Nephron progenitor cell (in vitro differentiated cells): ENCODE measurements at regions not wholly inside any gene's neighbourhood (a gene's known extent, or its start where the extent isn't known, plus 50 kb on each side); places are given as distances from the start of the nearest gene placed in this dataset.

Experiments used
- DNase-seq: peaks from one replicate; pipeline ENCODE4 v3.0.0; 2021
- H3K27ac Mint-ChIP-seq: 2 replicates; pipeline ENCODE4 v1.8.0; 2021; ENCODE audit warnings: mild to moderate bottlenecking, moderate library complexity, mixed read lengths
- H3K27me3 Mint-ChIP-seq: 2 replicates; pipeline ENCODE4 v1.8.0; 2021; ENCODE audit warnings: mild to moderate bottlenecking, low read depth, mixed read lengths; ENCODE audit not compliant: poor library complexity
- H3K36me3 Mint-ChIP-seq: 2 replicates; pipeline ENCODE4 v1.8.0; 2021; ENCODE audit warnings: low read depth, mixed read lengths
- H3K4me1 Mint-ChIP-seq: 2 replicates; pipeline ENCODE4 v1.8.0; 2021; ENCODE audit warnings: mixed read lengths
- H3K4me3 Mint-ChIP-seq: 2 replicates; pipeline ENCODE4 v1.8.0; 2021; ENCODE audit warnings: mild to moderate bottlenecking, moderate library complexity, mixed read lengths
- H3K9me3 Mint-ChIP-seq: 2 replicates; pipeline ENCODE4 v1.8.0; 2021; ENCODE audit warnings: mild to moderate bottlenecking, moderate library complexity, mixed read lengths
- TF ChIP-seq, protein P1 (sequence below): fragments of 200-600 bp; sonication (generic); IDR thresholded peaks from 2 replicates; pipeline ENCODE4 v1.5.0; 2021; ENCODE audit warnings: antibody characterized with exemption

DNA sequence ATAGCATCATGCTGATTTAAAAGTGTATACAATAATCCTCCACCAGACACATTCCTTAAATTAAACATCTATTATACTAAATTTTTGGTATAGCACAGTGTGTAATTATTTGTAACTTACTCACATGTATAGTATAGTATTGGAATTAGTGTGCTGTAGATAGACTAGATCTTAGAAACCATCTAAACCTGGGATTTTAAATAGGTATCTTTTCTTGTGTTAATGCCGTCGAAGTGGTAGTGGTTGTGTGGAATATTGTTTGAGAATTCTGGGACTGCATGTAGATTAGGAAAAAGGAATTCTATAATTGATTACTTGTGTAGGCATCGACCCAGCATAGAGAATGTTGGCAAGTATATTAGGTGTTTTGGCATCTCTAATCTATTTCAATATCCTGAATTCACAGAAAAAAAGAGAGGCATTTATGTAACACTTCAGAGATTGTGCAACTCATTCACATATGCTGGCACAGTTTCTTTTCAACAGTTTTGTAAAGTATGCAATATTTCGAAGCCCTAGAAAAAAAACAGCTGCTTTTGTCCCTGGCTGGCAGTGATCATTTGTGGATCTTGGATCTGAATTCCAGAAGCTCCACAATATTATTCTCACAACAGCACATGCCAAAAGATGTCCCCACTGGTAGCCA lies 145.5 kb upstream of the AGR3 start:
- peaks cover 2% of the 10 kb centered on the region for H3K27me3 Mint-ChIP-seq
- TF ChIP-seq, protein P1, sequence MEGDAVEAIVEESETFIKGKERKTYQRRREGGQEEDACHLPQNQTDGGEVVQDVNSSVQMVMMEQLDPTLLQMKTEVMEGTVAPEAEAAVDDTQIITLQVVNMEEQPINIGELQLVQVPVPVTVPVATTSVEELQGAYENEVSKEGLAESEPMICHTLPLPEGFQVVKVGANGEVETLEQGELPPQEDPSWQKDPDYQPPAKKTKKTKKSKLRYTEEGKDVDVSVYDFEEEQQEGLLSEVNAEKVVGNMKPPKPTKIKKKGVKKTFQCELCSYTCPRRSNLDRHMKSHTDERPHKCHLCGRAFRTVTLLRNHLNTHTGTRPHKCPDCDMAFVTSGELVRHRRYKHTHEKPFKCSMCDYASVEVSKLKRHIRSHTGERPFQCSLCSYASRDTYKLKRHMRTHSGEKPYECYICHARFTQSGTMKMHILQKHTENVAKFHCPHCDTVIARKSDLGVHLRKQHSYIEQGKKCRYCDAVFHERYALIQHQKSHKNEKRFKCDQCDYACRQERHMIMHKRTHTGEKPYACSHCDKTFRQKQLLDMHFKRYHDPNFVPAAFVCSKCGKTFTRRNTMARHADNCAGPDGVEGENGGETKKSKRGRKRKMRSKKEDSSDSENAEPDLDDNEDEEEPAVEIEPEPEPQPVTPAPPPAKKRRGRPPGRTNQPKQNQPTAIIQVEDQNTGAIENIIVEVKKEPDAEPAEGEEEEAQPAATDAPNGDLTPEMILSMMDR: no peak
- H3K4me1 Mint-ChIP-seq: no peaks in the 10 kb centered on the region
- no peaks in the 10 kb centered on the region for H3K9me3 Mint-ChIP-seq
- no peaks in the 10 kb centered on the region for H3K36me3 Mint-ChIP-seq
- H3K27ac Mint-ChIP-seq: no peak overlapping the region
- H3K4me3 Mint-ChIP-seq: no peak overlapping the region
- no peak for DNase-seq

DNA sequence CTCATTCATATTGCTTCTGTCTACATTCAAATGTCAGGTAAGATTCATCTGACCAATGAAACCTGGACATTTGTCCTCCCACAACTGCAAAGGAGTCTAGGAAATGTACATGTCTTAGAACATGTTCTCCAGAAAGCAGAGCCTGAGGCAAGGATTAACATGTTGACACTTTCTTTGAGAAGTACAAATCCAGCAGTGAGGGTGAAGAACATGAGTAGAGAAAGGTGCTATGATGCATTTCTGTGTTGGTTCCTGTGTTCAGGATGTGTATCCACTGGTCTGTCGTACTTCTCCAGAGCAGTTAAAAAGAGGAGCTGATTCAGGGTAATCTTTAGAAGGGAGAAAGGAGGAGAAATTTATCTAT lies 146.0 kb upstream of the AGR3 start:
- Mint-ChIP-seq H3K4me3 (no peak overlapping the region), H3K36me3 (no peaks in the 10 kb centered on the region), H3K4me1 (no peaks in the 10 kb centered on the region), H3K9me3 (no peaks in the 10 kb centered on the region), H3K27me3 (peaks cover 2% of the 10 kb centered on the region), H3K27ac (no peak overlapping the region)
- TF ChIP-seq, protein P1: no peak
- no peak for DNase-seq

DNA sequence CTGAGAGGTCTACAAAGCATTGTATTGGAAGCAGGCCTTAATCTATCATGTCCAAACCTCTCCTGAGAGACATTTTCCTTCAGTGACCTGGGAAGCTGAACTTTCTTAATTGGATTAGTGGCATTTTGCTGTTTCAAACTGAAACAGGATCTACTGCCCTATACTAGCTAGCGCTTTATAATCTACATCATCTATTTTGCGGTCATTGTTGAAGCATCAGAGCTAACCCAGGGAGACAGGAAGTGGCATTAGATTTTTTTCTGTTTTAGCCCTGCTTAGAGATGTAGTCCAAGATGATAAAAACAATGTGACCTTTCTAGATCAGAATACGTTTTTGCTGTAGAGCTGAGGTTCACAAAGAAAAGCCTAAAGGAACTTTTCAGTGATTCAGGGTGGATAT lies 147.4 kb upstream of the AGR3 start:
- Mint-ChIP-seq H3K36me3 (no peaks in the 10 kb centered on the region), H3K4me3 (no peak overlapping the region), H3K4me1 (no peaks in the 10 kb centered on the region), H3K27me3 (peaks cover 2% of the 10 kb centered on the region), H3K27ac (no peak overlapping the region), H3K9me3 (no peaks in the 10 kb centered on the region)
- TF ChIP-seq, protein P1: no peak
- DNase-seq: no peak

DNA sequence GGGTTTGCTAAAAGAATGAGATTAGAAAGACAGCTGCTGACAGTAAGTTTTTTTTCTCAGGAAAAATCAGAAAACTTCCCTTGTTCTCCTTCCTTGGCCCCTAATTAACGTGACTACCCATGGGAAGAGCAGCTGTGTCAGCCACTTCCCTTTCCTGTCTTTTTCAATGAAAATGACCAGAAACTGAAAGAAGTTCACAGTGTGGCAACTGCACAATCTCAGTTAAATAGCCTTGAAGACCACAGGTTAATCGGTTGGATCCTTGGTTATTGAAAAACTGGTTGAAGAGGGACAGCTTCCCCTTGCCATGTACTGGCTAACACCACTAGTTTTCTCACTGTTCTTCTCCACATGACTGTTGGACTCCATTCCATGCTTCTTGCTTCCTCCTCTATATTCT lies 148.8 kb upstream of the AGR3 start:
- H3K27ac Mint-ChIP-seq: no peak overlapping the region
- H3K4me1 Mint-ChIP-seq: no peaks in the 10 kb centered on the region
- no peaks in the 10 kb centered on the region for H3K36me3 Mint-ChIP-seq
- no peak overlapping the region for H3K4me3 Mint-ChIP-seq
- no peak for DNase-seq
- no peaks in the 10 kb centered on the region for H3K9me3 Mint-ChIP-seq
- peaks cover 2% of the 10 kb centered on the region for H3K27me3 Mint-ChIP-seq
- TF ChIP-seq, protein P1: no peak

DNA sequence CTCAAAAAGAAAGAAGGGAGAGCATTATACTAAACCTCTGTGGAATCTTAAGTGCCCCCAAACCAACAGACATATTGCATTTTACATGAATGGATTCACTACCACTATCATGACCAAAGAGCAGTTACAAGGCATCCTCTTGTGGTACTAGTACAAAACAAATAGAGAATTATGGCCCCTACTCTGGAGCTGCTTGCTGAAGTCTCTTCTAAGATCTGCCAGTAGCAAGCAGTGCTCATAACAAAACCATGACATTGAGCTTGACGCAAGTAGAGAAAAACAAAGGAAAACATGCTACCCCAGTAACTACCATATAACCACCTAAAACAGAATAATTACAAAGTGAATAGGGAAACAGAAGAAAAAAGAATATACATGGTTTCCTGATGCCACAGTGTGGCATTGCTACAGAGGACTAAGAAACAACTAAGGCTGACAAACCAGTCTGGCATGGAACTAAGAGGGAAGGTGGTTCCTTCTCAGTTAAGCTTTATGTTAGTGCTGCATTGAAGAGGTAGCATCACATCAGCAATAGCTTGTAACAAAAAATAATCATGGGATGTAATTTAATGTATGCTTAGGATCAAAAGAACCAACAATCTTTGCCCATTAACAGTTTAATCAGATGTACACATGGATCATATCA lies 150.2 kb upstream of the AGR3 start:
- H3K4me3 Mint-ChIP-seq: no peak overlapping the region
- no peaks in the 10 kb centered on the region for H3K36me3 Mint-ChIP-seq
- H3K4me1 Mint-ChIP-seq: no peaks in the 10 kb centered on the region
- H3K27me3 Mint-ChIP-seq: peaks cover 2% of the 10 kb centered on the region
- no peak for DNase-seq
- TF ChIP-seq, protein P1: no peak
- H3K27ac Mint-ChIP-seq: no peak overlapping the region
- H3K9me3 Mint-ChIP-seq: no peaks in the 10 kb centered on the region

DNA sequence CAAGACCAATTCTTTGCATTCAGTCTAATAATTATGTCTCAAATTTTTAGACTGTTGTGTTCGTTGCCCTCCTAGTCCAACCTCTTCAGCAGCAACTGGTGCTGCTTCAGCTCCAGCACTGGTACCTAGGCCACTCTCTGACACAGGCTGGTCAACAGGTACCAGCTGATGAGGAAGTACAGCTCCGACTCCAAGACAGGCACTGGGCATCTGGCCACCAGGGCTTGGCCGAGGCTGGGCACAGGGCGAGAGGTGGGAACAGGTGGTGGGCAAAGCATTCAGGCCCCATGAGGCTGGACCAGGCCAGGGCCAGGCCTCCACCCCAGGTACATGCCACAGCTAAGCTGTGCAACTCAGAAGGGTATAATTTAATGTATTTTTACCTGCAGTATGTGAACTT lies 151.5 kb upstream of the AGR3 start:
- TF ChIP-seq, protein P1: no peak
- Mint-ChIP-seq H3K27ac (no peak overlapping the region), H3K4me1 (no peaks in the 10 kb centered on the region), H3K4me3 (no peak overlapping the region), H3K36me3 (no peaks in the 10 kb centered on the region), H3K9me3 (no peaks in the 10 kb centered on the region), H3K27me3 (peaks cover 2% of the 10 kb centered on the region)
- DNase-seq: no peak
